HG03520 (cell line): ENCODE measurements at regions not wholly inside any gene's neighbourhood (a gene's known extent, or its start where the extent isn't known, plus 50 kb on each side); places are given as distances from the start of the nearest gene placed in this dataset.
"Not testable (repeated sequence)": the region's sequence is repeated elsewhere in the genome, so short reads cannot be mapped to it uniquely, and the experiment has no call there.

Source experiments
- ATAC-seq: cut with Tn5 transposase; IDR thresholded peaks from one replicate; pipeline ENCODE4 v1.9.1; 2021; ENCODE audit warnings: mild to moderate bottlenecking, moderate library complexity; ENCODE audit not compliant: unreplicated experiment

GRCh38 chr4:20124317-20125026, 127.2 kb upstream of the SLIT2 start:
- ATAC-seq = no peak

- no peak for ATAC-seq
Observed at GRCh38 chr4:20122198-20122988, 129.3 kb upstream of the SLIT2 start.

- no peak for ATAC-seq
Observed at GRCh38 chr4:20119141-20119540, 132.6 kb upstream of the SLIT2 start.

- no peak for ATAC-seq
Observed at GRCh38 chr4:20109391-20109790, 142.3 kb upstream of the SLIT2 start.

GRCh38 chr4:20106921-20107320, 144.8 kb upstream of the SLIT2 start:
- ATAC-seq = no peak

GRCh38 chr4:20101831-20102230, 149.9 kb upstream of the SLIT2 start:
- no peak for ATAC-seq

GRCh38 chr4:20096911-20097310, 154.8 kb upstream of the SLIT2 start:
- ATAC-seq = no peak

GRCh38 chr4:20095805-20096541, 155.7 kb upstream of the SLIT2 start:
- ATAC-seq = no peak

GRCh38 chr4:20091781-20092180, 159.9 kb upstream of the SLIT2 start:
- ATAC-seq = no peak

GRCh38 chr4:20087522-20087911, 164.2 kb upstream of the SLIT2 start:
- no peak for ATAC-seq

- ATAC-seq = no peak
Observed at GRCh38 chr4:20086799-20087521, 164.7 kb upstream of the SLIT2 start.

GRCh38 chr4:20086067-20086798, 165.5 kb upstream of the SLIT2 start:
- ATAC-seq = no peak

GRCh38 chr4:20085653-20086052, 166.1 kb upstream of the SLIT2 start:
- no peak for ATAC-seq

- ATAC-seq = no peak
Observed at GRCh38 chr4:20085156-20085555, 166.5 kb upstream of the SLIT2 start.

GRCh38 chr4:20084488-20084887, 167.2 kb upstream of the SLIT2 start:
- no peak for ATAC-seq

- ATAC-seq = no peak
Observed at GRCh38 chr4:20078644-20079043, 173.1 kb upstream of the SLIT2 start.

GRCh38 chr4:20075248-20075871, 176.3 kb upstream of the SLIT2 start:
- no peak for ATAC-seq

GRCh38 chr4:20074450-20074849, 177.3 kb upstream of the SLIT2 start:
- no peak for ATAC-seq

- ATAC-seq = no peak
Observed at GRCh38 chr4:20065952-20066351, 185.8 kb upstream of the SLIT2 start.

- ATAC-seq = not testable (repeated sequence)
Observed at GRCh38 chr4:20062857-20063256, 188.8 kb upstream of the SLIT2 start.
